ENCODE measurements at regions not wholly inside any gene's neighbourhood (a gene's known extent, or its start where the extent isn't known, plus 50 kb on each side); places are given as distances from the start of the nearest gene placed in this dataset.
A peak's percentile ranks its signal among the peaks of the same experiment; 100 is the strongest.

DNA sequence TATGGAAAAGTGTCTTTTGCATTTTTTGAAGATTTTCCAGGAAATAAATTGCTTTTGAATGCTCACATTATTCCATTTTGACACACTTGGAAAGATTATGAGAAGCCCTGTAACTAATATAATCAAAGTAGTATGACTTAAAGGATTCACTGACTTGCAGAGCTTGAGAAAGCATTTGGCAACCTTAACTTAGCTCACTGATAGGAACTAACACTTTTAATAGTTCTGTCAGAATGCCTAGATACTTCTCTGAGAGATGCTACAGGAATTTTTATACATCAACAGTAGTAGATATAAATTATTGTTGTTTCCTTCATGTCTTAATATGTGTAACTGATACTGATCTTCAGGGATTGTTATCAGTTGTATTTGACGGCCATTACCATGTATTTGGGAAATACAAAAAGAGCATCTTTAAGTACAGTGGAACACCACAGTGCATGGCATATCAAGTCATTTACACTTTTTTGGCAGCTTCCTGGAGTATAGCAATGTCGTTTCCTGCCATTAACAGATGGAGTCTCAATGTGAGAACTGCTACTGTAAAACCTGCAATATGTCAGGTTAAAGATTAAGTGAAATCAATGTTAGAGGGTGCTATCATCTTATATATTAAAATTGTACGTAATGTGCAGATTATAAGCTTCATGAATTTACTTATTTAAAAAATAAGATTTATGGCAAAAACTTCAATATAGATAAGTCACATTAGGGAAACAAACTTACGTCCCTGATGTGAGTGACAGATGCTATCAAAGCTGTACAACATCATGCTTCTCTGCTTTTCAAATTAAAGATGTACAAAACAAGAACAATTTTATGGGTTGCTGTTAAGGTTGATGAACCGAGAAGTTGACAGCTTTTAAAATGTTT lies 1159.8 kb upstream of the MIR17HG start:
- TF ChIP-seq, protein P1, sequence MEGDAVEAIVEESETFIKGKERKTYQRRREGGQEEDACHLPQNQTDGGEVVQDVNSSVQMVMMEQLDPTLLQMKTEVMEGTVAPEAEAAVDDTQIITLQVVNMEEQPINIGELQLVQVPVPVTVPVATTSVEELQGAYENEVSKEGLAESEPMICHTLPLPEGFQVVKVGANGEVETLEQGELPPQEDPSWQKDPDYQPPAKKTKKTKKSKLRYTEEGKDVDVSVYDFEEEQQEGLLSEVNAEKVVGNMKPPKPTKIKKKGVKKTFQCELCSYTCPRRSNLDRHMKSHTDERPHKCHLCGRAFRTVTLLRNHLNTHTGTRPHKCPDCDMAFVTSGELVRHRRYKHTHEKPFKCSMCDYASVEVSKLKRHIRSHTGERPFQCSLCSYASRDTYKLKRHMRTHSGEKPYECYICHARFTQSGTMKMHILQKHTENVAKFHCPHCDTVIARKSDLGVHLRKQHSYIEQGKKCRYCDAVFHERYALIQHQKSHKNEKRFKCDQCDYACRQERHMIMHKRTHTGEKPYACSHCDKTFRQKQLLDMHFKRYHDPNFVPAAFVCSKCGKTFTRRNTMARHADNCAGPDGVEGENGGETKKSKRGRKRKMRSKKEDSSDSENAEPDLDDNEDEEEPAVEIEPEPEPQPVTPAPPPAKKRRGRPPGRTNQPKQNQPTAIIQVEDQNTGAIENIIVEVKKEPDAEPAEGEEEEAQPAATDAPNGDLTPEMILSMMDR (IDR thresholded peaks at IDR 0.05; ENCODE audit: low read length, missing control alignments) = no peak

GRCh38 chr13:90188351-90188636 lies 1159.2 kb upstream of the MIR17HG start:
- no peak overlapping the region for H3K4me3 ChIP-seq (replicated peaks; ENCODE audit: low read depth, low read length)
- TF ChIP-seq, protein P1 (IDR thresholded peaks at IDR 0.05; ENCODE audit: low read length, missing control alignments) = no peak
- DNase-seq (ENCODE audit: low read depth) = no peak

More for the DNA sequence above, 1159.8 kb upstream of the MIR17HG start:
- no peak for DNase-seq (ENCODE audit: low read depth)
- no peak overlapping the region for H3K4me3 ChIP-seq (replicated peaks; ENCODE audit: low read depth, low read length)

DNA sequence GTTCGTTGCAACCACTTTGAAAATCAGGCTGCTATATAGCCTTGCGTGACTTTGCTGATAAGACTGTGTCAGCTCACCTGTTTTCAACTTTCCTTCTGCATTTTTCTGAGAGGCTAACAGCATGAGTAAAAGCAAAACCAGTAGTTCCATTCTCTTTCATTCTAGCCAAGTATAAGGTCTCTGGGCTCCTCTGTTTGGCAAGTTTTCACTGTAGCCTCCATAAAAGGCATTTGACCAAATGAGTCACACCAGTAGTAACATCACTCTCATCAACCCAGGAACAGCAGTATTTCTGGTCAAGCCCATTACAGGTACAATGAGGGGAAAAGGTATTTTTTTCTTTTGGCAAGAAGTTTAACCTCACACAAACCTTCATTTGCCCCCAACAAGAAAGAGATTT lies 1149.8 kb upstream of the MIR17HG start:
- peak; percentile 24 for DNase-seq (ENCODE audit: low read depth)
- no peak overlapping the region for H3K4me3 ChIP-seq (replicated peaks; ENCODE audit: low read depth, low read length)
- TF ChIP-seq, protein P1 (IDR thresholded peaks at IDR 0.05; ENCODE audit: low read length, missing control alignments) = no peak

GRCh38 chr13:90201202-90201601 lies 1146.3 kb upstream of the MIR17HG start:
- DNase-seq (ENCODE audit: low read depth) = peak; percentile 29
- TF ChIP-seq, protein P1 (IDR thresholded peaks at IDR 0.05; ENCODE audit: low read length, missing control alignments) = no peak
- H3K4me3 ChIP-seq (replicated peaks; ENCODE audit: low read depth, low read length) = no peak overlapping the region

- TF ChIP-seq, protein P1 (IDR thresholded peaks at IDR 0.05; ENCODE audit: low read length, missing control alignments) = no peak
- peak; percentile 20 for DNase-seq (ENCODE audit: low read depth)
- H3K4me3 ChIP-seq (replicated peaks; ENCODE audit: low read depth, low read length) = no peak overlapping the region
Measured at GRCh38 chr13:90201676-90202460, 1145.6 kb upstream of the MIR17HG start.

GRCh38 chr13:90205081-90205480 lies 1142.4 kb upstream of the MIR17HG start:
- TF ChIP-seq, protein P1 (IDR thresholded peaks at IDR 0.05; ENCODE audit: low read length, missing control alignments) = no peak
- no peak for DNase-seq (ENCODE audit: low read depth)

More at GRCh38 chr13:90205081-90205480, 1142.4 kb upstream of the MIR17HG start:
- H3K4me3 ChIP-seq (replicated peaks; ENCODE audit: low read depth, low read length) = no peak overlapping the region
